Neuron (in vitro differentiated cells): ENCODE measurements at regions not wholly inside any gene's neighbourhood (a gene's known extent, or its start where the extent isn't known, plus 50 kb on each side); places are given as distances from the start of the nearest gene placed in this dataset.

Experiments used
- H2AFZ ChIP-seq: one replicate; pipeline ENCODE4 v1.6.1; 2013; ENCODE audit warnings: low read depth, mild to moderate bottlenecking, inconsistent platforms, low read length, moderate library complexity
- H3K27me3 ChIP-seq: one replicate; pipeline ENCODE4 v1.6.1; 2013; ENCODE audit warnings: low read length; ENCODE audit not compliant: insufficient read depth
- H3K36me3 ChIP-seq: one replicate; pipeline ENCODE4 v1.6.1; 2013; ENCODE audit warnings: low read length; ENCODE audit not compliant: insufficient read depth
- H3K4me1 ChIP-seq: one replicate; pipeline ENCODE4 v1.6.1; 2013; ENCODE audit warnings: low read length; ENCODE audit not compliant: insufficient read depth
- H3K4me3 ChIP-seq: 2 replicates; pipeline ENCODE4 v1.5.1; 2013; ENCODE audit warnings: mild to moderate bottlenecking, low read length, moderate library complexity
- H3K9me3 ChIP-seq: one replicate; pipeline ENCODE4 v1.6.1; 2013; ENCODE audit warnings: low read length

- Histone ChIP-seq H3K4me3 (no peak overlapping the region), H3K4me1 (peaks cover 9% of the 10 kb centered on the region), H3K27me3 (peaks cover 9% of the 10 kb centered on the region), H2AFZ (no peak overlapping the region), H3K9me3 (no peaks in the 10 kb centered on the region), H3K36me3 (no peaks in the 10 kb centered on the region)
Measured at GRCh38 chr6:14622085-14622484, 504.5 kb downstream of the CD83 start.

GRCh38 chr6:14622909-14623505 lies 505.4 kb downstream of the CD83 start:
- Histone ChIP-seq H2AFZ (no peak overlapping the region), H3K36me3 (no peaks in the 10 kb centered on the region), H3K9me3 (no peaks in the 10 kb centered on the region), H3K4me1 (peaks cover 9% of the 10 kb centered on the region), H3K27me3 (peaks cover 9% of the 10 kb centered on the region), H3K4me3 (no peak overlapping the region)

- no peaks in the 10 kb centered on the region for H3K9me3 ChIP-seq
- H3K4me1 ChIP-seq, result peaks cover 9% of the 10 kb centered on the region
- no peak overlapping the region for H2AFZ ChIP-seq
- H3K27me3 ChIP-seq, result peaks cover 9% of the 10 kb centered on the region
- no peaks in the 10 kb centered on the region for H3K36me3 ChIP-seq
- no peak overlapping the region for H3K4me3 ChIP-seq
Measured at GRCh38 chr6:14625173-14625895, 507.8 kb downstream of the CD83 start.

- Histone ChIP-seq H3K9me3 (no peaks in the 10 kb centered on the region), H2AFZ (no peak overlapping the region), H3K36me3 (no peaks in the 10 kb centered on the region)
Measured at GRCh38 chr6:14626556-14626955, 509.0 kb downstream of the CD83 start.

GRCh38 chr6:14630016-14630415 lies 512.4 kb downstream of the CD83 start:
- Histone ChIP-seq H3K27me3 (no peaks in the 10 kb centered on the region), H3K9me3 (no peaks in the 10 kb centered on the region), H2AFZ (no peak overlapping the region), H3K4me3 (no peak overlapping the region), H3K4me1 (no peaks in the 10 kb centered on the region), H3K36me3 (no peaks in the 10 kb centered on the region)

More at GRCh38 chr6:14626556-14626955, 509.0 kb downstream of the CD83 start:
- Histone ChIP-seq H3K27me3 (peaks cover 9% of the 10 kb centered on the region), H3K4me3 (no peak overlapping the region), H3K4me1 (peaks cover 7% of the 10 kb centered on the region)

- Histone ChIP-seq H3K27me3 (peaks cover 9% of the 10 kb centered on the region), H3K4me1 (no peaks in the 10 kb centered on the region), H3K4me3 (no peak overlapping the region), H3K36me3 (no peaks in the 10 kb centered on the region), H3K9me3 (no peaks in the 10 kb centered on the region), H2AFZ (no peak overlapping the region)
Measured at GRCh38 chr6:14633479-14633878, 515.9 kb downstream of the CD83 start.

- Histone ChIP-seq H3K27me3 (peaks cover 9% of the 10 kb centered on the region), H3K4me1 (peaks cover 5% of the 10 kb centered on the region), H3K9me3 (no peaks in the 10 kb centered on the region), H3K36me3 (no peaks in the 10 kb centered on the region), H3K4me3 (no peak overlapping the region), H2AFZ (no peak overlapping the region)
Measured at GRCh38 chr6:14634072-14634471, 516.5 kb downstream of the CD83 start.

GRCh38 chr6:14635195-14635594 lies 517.6 kb downstream of the CD83 start:
- H2AFZ ChIP-seq, result no peak overlapping the region
- H3K36me3 ChIP-seq, result no peaks in the 10 kb centered on the region
- H3K4me3 ChIP-seq, result no peak overlapping the region
- peaks cover 9% of the 10 kb centered on the region for H3K27me3 ChIP-seq
- H3K4me1 ChIP-seq, result peaks cover 6% of the 10 kb centered on the region
- H3K9me3 ChIP-seq, result no peaks in the 10 kb centered on the region

- Histone ChIP-seq H3K4me3 (no peak overlapping the region), H3K9me3 (no peaks in the 10 kb centered on the region), H3K36me3 (no peaks in the 10 kb centered on the region), H3K4me1 (peaks cover 6% of the 10 kb centered on the region), H3K27me3 (peaks cover 9% of the 10 kb centered on the region), H2AFZ (no peak overlapping the region)
Measured at GRCh38 chr6:14635934-14636591, 518.5 kb downstream of the CD83 start.

- no peak overlapping the region for H2AFZ ChIP-seq
- no peaks in the 10 kb centered on the region for H3K9me3 ChIP-seq
- H3K27me3 ChIP-seq, result peaks cover 9% of the 10 kb centered on the region
- H3K4me1 ChIP-seq, result peaks cover 14% of the 10 kb centered on the region
- H3K36me3 ChIP-seq, result no peaks in the 10 kb centered on the region
- H3K4me3 ChIP-seq, result no peak overlapping the region
Measured at GRCh38 chr6:14638435-14638905, 520.9 kb downstream of the CD83 start.

- H3K9me3 ChIP-seq, result no peaks in the 10 kb centered on the region
- no peak overlapping the region for H2AFZ ChIP-seq
- H3K27me3 ChIP-seq, result peaks cover 12% of the 10 kb centered on the region
- H3K36me3 ChIP-seq, result no peaks in the 10 kb centered on the region
- H3K4me1 ChIP-seq, result peaks cover 14% of the 10 kb centered on the region
- H3K4me3 ChIP-seq, result no peak overlapping the region
Measured at GRCh38 chr6:14638906-14639761, 521.6 kb downstream of the CD83 start.

- no peaks in the 10 kb centered on the region for H3K9me3 ChIP-seq
- H2AFZ ChIP-seq, result no peak overlapping the region
- peaks cover 12% of the 10 kb centered on the region for H3K27me3 ChIP-seq
- H3K4me3 ChIP-seq, result no peak overlapping the region
- peaks cover 14% of the 10 kb centered on the region for H3K4me1 ChIP-seq
- H3K36me3 ChIP-seq, result no peaks in the 10 kb centered on the region
Measured at GRCh38 chr6:14639983-14640599, 522.5 kb downstream of the CD83 start.
